GM12864 (cell line): ENCODE measurements at regions not wholly inside any gene's neighbourhood (a gene's known extent, or its start where the extent isn't known, plus 50 kb on each side); places are given as distances from the start of the nearest gene placed in this dataset.
A peak's percentile ranks its signal among the peaks of the same experiment; 100 is the strongest.
"Not testable (repeated sequence)": the region's sequence is repeated elsewhere in the genome, so short reads cannot be mapped to it uniquely, and the experiment has no call there.

Experiments
- DNase-seq: peaks from one replicate; pipeline ENCODE4 v3.0.0-alpha.2; 2011; ENCODE audit warnings: low read depth
- H3K4me3 ChIP-seq: 2 replicates; pipeline ENCODE4 v1.5.1; 2011; ENCODE audit warnings: mild to moderate bottlenecking, low read depth, low read length, control low read depth
- CTCF ChIP-seq: IDR thresholded peaks from 2 replicates; pipeline ENCODE4 v1.5.1; 2011; ENCODE audit warnings: low read depth, mild to moderate bottlenecking, moderate library complexity, low read length, control low read depth, inconsistent platforms; ENCODE audit errors: missing control alignments

GRCh38 chrX:130529531-130529930, 127.7 kb downstream of the RBMX2 start:
- H3K4me3 ChIP-seq, result no peak overlapping the region
- no peak for DNase-seq
- no peak for TF ChIP-seq CTCF

- no peak for DNase-seq
- no peak for TF ChIP-seq CTCF
Observed at GRCh38 chrX:130531066-130531465, 129.3 kb downstream of the RBMX2 start.

GRCh38 chrX:130539721-130540321, 138.0 kb downstream of the RBMX2 start:
- TF ChIP-seq CTCF, result peak; percentile 61
- H3K4me3 ChIP-seq, result no peak overlapping the region
- peak; percentile 13 for DNase-seq

More at GRCh38 chrX:130531066-130531465, 129.3 kb downstream of the RBMX2 start:
- H3K4me3 ChIP-seq, result no peak overlapping the region

- DNase-seq, result no peak
- no peak for TF ChIP-seq CTCF
- H3K4me3 ChIP-seq, result no peak overlapping the region
Observed at GRCh38 chrX:130543603-130544325, 142.0 kb downstream of the RBMX2 start.

GRCh38 chrX:130545796-130546195, 144.0 kb downstream of the RBMX2 start:
- no peak overlapping the region for H3K4me3 ChIP-seq
- DNase-seq, result no peak
- no peak for TF ChIP-seq CTCF

- DNase-seq, H3K4me3 ChIP-seq: not testable (repeated sequence)
Observed at GRCh38 chrX:130549382-130549781, 147.6 kb downstream of the RBMX2 start.

GRCh38 chrX:130550351-130550750, 148.6 kb downstream of the RBMX2 start:
- no peak for DNase-seq
- TF ChIP-seq CTCF, result no peak
- H3K4me3 ChIP-seq, result no peak overlapping the region
